GM19023 (cell line): ENCODE measurements at regions not wholly inside any gene's neighbourhood (a gene's known extent, or its start where the extent isn't known, plus 50 kb on each side); places are given as distances from the start of the nearest gene placed in this dataset.

Experiments used
- ATAC-seq: cut with Tn5 transposase; IDR thresholded peaks from one replicate; pipeline ENCODE4 v1.9.1; 2021; ENCODE audit warnings: mild to moderate bottlenecking, moderate library complexity; ENCODE audit not compliant: unreplicated experiment

DNA sequence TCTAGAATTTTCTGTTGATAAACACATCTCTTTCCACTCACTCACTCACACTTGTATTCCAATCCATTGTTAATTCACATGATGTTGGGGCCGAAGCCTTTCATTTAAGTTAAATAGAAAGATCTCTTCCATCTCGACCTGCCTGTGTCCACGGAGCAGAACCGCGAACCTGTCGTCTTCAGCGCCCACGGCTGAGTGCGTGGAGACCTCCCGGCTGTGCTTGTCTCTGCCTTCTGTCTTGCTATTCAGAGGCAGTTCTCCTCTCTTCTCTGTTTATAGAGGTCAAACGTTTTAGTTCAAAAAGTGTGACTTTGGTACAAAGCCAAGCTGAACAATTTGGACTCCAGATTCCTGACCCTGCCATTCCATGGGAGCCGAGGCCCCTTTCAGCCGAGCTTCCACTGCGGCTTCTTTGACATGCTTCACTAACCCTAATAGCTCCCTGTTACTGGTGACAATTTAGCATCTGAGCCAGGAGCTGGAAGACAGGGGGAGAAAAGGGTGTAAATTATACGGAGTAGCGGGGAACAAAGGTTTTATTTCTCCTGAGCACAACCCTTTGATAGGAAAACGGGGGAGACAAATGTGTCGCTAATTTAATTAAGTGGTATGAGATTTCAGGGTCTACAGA is 314.4 kb upstream of the IRX4 start:
- no peak for ATAC-seq

DNA sequence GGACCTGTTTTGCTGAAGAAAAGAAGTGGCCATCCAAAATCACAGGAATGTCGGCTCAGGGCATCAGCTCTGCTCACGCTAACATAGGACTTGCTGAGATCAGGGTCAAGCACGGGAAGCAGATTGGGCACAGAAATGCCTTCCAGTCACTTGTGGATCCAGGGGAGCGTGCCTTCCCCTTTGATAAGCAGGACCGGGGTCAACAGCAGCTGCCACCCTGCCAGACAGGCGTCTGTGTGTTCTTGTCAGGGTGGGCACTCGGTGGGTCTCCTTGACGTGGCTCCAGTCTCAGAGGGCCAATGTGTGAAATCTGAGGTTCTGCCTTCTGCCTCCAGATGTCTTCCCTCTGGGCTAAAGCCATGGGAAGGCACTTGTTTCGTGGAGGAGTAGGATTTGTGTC is 313.7 kb upstream of the IRX4 start:
- no peak for ATAC-seq

DNA sequence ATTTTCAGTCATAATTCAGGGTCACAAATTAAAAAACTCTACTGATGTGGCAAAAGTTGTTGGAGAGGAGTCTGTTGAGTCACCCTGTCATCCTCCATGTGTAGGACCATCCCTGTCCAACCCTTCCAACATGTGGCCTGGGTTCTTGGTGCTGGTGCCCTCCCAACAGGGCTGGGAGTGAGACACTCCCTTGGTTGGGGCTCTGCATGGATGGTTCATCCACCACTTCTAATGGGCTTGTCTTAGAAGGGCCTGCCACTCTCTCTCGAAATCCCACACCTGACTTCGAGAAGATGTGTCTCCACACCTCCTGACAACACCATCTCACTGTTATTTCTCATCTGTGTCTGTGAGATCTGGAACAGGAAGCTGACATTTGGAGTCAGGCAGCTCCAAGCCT is 312.2 kb upstream of the IRX4 start:
- ATAC-seq: no peak

DNA sequence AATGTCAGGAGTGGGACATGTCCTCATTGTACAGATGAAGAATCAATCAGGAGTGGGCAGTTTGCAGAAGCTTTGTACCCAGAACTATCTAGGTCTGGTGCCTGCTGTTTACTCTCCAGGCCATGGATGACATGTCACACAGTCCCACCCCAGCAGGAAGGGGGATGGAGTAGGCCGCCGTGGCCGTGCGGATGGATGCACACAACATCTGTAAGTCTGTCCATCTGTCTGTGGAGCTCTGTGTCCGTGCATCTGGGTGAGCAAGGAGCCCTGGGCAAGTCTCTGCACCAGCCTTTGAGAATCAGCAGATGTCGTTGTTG is 311.5 kb upstream of the IRX4 start:
- ATAC-seq: no peak

DNA sequence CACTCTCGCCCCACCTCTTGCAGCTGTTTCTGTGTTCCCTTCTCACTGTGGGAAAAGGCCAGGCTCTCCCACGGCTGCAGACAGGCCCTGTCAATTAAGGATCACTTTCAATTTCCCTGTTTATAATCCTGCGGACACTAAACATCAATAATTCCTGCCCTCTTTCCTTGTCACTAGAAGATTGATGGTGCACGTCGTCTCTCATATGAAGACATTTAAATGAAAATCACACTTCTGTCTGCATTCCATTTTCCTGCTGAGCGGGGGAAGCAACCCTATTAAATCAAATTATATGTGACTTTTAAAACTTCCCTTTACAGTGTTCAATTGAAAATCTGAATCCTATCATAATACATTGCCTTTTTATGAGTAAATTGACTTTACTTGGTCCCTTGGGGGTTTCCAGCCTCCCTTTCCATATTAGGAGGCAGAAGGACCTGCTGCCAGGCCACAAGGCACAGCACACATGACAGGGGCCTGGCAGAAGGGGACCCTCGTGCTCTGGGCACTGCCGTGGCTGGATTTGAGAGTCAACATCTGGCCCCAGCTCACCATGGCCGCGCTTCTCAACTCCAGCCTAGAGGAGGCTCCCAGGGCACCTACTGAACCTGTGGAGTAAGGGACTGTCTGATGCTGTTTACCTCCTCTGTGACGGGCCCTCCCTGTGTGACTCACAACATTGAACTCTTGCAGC is 311.0 kb upstream of the IRX4 start:
- no peak for ATAC-seq

DNA sequence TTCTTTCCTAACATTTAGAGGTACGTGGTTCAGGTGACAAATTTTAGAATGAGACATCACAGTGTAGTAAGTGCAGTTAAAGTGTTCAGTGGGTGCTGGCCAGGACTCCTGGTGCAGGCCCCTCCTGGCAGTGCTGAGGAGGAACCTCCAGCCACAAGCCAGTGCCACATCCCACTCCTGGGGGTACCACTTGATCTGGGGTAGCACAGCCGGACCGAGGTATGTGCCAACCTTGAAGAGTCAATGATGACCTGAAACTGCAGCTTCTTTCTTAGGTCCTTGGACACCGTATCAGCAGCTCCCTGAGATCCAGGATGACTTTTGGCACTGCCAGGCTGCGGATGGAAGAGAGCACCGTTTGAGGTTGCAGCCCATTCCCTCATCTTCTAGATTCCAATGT is 310.4 kb upstream of the IRX4 start:
- ATAC-seq: no peak

DNA sequence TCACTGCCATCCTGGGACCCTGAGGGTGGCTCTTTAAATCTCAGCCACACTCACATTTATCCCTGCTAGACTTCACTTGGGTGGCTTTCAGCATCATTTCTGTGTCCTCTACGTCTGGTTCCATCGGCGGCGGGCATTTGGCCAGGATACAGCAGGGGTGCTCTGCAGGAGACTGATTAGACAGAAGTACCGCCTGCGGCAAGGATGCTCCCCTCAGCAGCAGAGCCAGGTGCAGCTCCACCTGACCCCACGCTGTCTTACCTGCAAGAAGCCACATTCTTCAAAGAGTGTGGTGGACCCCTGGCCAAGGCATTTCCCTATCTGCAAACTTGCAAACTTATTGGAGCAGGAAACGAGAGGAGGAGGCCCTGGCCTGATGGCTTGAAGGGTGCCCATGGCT is 309.8 kb upstream of the IRX4 start:
- no peak for ATAC-seq

DNA sequence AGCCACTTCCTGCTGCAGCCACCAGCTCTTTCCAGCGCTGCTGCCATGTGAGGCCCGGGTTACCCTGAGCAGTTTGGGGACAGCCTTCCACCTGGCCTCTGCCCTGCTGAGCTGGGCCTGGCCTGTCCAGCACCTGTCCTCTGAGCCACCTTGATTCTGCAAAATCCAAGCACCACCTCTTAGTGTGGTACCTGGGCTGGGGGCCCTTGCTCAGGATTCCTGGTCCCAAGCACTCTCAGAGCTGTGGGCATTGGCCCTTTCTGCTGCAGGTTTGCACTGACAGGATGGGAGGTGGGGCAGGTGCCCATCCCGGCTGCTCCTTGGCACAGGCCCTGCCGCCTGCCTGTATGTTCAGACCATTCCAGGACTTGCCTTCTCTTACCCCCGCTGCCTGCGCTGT is 309.2 kb upstream of the IRX4 start:
- no peak for ATAC-seq

DNA sequence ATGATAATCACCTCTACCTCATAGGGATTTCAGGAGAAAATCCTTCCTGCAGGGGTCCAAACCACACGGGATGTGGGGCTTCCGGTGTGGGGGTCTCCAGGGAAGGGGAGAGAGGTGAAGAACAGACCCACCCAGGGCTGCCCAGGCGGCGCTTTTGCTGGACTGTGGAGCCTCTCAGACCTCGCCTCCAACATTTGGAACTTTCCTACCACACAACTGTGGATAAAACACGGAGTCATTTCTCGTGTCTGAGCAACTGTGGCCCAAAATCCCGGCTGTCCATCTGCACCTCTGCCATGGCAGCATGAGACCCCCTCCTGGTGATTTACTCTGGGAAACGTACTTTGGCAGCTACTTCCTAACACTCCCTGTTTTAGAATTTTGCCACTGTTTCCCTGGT is 307.8 kb upstream of the IRX4 start:
- ATAC-seq: no peak

DNA sequence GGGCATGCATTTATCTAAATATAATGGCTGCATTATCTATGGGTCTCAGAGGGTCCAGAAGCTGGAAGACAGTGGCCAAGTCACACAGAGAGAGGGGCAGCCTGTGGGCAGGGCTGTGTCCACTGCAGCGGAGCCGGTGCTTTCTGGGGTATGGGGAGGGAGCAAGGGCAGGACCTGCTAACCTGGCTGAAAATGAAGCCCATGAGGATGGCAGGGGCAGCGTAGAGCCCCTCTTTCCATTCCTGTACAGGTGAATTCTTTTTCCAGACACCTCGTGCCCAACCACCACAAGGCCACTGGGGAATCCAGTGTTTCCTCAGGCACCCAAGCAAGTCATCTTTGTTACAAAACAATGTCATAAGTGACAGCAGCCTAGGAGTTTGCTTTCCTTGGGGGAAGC is 305.9 kb upstream of the IRX4 start:
- no peak for ATAC-seq

DNA sequence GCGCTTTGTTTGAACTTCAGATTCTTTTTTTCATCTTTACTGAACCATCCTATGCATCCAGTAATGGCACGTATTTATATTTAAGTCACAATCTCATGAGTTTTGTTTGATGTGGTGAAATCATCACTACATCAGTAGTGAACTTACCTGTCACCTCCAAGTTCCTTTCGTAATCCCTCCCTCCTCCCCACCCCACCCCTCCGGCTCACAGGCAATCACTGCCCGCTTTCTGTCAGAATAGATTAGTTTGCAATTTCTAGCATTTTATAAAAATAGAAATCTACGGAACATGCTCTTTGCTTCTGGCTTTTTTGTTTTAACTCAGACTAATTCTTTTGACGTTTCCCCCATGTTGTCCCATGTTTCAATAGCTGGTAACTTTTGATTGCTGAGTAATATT is 305.4 kb upstream of the IRX4 start:
- no peak for ATAC-seq

DNA sequence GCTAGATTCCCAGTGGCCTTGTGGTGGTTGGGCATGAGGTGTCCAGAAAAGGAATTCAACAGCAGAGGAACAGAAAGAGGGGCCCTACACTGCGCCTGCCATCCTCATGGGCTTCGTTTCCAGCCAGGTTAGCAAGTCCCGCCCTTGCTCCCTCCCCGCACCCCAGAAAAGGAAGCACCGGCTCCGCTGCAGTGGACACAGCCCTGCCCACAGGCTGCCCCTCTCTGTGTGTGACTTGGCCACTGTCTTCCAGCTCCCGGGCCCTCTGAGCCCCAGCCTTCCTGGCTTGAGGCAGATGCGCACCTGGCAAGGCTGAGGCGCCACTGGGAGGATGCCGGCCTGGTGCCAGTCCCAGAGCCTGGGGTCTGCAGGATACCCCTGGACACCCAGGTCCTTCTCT is 305.0 kb upstream of the IRX4 start:
- no peak for ATAC-seq

DNA sequence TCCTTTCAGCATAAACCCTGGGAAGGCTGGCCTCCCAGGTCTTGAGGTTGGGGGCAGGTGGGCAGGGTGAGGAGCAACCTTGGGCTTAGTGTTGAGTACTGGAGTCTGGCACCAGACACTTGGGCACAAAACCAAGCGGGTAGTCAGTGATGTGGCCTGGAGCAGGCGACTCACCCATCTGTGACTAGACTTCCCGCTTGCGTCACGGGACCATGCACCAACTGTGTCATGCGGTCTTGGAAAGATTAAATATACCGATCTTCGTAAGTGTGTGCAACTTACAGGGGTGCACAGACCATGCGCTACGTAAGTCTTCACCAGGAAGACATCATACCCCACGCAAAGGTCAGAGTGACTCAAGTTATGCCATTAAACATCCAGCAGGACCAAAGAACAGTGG is 304.4 kb upstream of the IRX4 start:
- ATAC-seq: no peak

DNA sequence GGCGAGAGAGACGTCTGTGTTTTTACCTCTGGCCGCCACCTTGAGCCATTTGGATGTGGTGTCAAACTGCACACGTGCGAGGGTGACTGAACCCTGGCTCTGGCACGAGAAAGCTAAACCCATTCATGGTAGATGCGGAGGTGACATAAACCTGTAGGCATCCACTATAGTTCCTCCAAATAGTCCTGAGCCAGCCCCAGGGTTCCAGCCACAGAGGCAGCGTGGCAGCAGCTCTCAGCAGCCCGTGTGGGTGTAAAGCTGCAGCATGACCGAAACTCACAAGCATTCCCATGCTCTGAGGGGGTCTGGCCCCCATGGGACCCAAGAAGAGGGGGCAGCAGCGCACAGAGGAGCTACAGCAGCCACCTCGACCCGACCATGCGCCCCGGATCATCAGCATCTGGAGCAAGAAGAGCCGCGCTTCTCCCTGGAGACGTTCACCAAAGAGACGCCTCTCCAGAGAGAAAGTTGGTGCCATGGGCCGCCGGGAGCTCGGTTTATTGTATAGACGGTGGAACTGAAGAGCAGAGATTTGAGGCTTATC is 303.8 kb upstream of the IRX4 start:
- ATAC-seq: no peak

DNA sequence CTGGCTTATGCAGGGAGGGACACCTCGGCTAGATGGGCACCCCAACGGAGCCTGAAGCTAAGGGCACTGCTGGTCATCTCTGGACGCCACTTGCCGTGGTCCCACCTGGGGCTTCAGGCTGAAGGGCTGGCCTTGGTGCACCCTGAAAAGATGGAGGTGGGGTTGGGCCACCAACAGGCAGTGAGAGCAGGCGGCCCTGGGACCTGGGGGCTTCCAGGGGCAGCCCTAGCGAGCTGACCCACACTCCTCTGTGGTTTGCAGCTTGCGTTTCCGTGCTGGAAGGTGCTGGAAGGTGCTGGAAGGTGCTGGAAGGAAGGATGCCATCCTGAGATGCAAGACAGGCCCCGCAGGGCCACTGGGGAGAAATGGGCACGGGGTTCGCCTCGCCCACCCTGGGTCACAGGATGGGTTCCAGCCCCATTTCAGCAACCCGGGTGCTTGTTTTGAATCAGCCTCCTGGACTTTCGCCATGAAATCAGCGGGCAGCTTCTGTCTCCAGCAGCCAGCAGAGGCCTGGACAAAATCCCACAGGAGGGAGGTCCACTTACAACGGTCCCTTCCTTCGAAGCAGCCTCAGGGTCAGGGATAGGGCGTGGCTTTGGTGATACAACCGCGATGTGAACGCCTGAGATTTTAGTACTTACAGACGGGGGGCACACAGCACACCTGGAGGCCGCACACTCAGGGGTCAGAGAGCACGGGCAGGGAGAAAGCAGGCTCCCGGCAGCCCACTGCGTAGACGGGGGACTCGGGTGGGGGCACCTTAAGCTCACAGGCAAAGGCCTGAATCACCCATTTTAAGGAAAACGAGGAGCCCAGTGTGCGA is 303.1 kb upstream of the IRX4 start:
- ATAC-seq: no peak

DNA sequence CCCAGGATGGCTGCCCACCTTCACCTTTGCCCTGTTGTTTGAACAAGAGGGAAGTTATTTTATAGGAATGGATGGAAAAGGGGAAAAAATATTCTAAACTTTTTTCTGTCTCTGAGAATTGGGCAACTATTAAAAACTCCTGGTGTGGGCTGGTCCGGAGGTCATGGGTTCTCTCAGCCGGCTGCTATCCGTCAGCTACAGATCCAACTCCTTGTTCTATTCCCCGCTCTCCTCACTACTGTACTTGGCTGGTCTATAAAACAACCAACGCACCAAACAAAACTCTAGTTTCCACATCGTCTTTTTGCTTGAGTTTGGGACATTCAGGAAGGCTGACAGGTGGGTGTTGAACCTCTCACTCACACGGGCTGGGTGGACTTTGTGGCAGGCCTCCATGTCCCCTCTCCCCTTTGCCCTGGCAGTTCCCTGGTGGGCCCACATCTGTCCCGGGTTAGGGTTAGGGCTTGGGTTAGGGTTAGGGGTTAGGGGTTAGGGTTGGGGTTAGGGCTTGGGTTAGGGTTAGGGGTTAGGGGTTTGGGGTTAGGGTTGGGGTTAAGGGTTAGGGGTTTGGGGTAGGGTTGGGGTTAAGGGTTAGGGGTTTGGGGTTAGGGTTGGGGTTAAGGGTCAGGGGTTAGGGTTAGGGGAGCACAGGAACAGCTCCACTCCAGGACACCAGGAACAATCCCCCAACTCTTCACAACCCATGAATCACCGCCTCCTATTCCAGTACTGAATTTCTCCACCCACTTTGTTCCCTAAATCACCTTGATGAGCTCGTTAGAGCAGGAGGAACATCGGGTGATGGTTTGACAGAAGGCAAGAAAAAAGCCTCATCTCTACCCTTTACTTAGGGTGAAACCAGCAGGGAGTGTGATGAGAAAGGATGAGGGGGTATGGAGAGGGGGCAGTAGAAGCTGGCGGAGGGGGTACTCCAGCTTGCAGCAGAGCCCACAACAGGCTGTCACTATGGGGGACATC is 302.1 kb upstream of the IRX4 start:
- no peak for ATAC-seq

DNA sequence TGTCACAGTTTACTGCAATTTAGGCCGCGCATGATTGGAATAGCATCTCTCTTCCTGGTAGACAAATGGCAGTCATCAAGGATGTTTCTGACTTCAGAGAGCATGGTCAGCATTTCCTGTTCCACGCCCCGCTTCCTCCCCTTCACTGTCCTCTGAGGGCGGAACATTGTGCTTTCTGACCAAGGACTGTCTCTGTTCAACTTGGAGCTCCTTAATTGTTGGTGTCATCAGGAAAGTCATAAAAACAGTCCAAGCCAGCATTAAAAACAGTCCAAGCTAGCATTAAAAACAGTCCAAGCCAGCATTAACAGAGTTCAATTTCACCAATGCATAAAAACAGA is 301.3 kb upstream of the IRX4 start:
- ATAC-seq: no peak

DNA sequence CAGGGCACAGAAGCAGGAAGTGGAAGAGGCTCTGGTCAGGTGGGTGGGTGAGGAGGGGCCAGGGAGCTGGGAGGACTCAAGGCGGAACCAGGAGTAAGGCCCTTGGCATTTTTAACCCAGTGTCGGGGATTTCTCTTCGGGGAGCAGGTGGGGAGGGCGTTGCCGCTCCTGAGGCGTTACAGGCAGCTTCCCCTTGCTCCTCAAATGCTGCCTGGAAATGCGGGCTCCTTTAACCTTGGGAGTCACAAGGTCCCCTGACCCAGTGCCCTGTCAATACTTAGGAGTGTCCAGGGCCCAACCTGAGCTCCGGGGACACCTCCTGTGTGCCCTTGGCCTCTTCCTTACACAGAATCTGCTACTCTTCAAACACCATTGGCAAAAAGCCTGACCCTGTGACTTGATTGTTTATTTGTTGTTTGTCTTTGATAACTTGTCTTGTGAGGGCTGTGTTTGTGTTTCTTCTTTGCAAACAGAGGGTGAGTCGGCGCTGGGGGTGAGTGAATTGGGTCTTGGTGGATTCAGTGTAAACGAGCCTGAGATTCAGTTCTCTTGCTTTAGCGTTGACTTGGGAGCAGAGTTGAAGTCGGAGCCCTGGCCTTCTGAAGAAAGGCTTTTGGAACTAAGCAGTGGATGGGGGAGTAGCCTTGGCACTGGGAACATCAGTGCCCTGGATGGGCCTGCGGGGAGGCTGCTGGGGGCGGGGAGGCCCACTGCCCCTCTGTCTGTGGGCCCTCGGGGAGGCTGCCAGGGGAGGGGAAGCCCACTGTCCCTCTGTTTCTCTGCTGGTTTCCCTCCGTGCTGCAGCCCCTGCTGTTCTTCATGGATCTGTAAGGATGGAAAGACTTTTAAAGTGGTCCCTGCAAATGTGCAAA is 300.7 kb upstream of the IRX4 start:
- ATAC-seq: no peak

DNA sequence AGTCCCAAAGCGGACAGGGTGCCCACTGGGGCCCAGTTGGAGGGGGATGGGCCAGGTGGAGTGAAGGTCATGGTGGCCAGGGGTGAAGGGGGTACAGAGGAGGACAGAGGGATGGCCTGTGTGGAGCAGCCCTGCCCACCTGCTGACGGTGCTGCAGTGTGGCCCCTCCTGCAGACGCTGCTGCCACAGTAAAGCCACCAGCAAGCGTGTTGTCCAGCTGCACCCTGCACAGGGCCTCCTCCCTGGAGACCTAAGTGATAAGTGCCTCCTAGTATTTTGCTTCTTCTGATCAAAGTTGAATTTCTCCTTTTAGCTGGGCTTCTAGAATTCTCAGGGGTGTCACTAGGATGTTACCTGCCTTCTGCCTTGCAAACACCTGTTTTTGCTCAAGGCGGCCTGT is 299.3 kb upstream of the IRX4 start:
- no peak for ATAC-seq

DNA sequence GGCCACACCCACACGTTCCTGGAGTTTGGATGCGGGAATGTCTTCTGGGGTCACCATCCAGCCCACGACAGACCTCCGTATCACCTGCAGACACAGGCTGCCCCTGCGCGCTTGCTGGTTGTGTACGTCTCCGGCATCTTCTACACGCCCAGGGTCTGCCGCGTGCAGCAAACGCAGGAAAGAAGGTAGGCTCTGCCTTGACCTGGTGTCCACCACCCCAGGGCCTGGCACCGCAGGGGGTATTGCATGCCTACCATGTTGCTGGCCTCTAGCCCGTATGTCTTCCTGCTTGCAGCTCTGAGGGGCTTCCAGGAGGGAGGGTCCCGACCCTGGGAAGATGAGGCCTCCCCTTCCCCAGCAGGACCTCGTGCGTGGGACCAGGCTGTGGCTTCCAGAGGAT is 298.8 kb upstream of the IRX4 start:
- ATAC-seq: no peak
